OCI-M1 (cell line): ENCODE measurements at regions not wholly inside any gene's neighbourhood (a gene's known extent, or its start where the extent isn't known, plus 50 kb on each side); places are given as distances from the start of the nearest gene placed in this dataset.
A peak's percentile ranks its signal among the peaks of the same experiment; 100 is the strongest.

Experiments used
- DNase-seq: peaks from one replicate; lab custom pipeline; 2025; lab: John Stamatoyannopoulos, UW

DNA sequence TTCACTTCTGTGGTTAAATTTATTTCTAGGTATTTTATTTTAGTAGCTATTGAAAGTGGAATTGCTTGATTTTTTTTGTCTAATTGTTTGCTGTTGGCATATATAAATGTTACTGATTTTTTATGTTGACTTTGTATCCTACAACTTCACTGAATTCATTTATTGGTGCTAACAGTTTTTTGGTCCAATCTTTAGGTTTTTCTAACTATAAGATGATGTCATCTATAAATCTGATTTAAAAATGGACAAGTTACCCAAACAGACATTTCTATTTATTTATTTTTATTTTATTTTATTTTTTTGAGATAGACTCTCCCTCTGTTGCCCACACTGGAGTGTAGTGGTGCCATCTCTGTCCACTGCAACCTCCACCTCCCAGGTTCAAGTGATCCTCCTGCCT lies 162.3 kb downstream of the COX7C start:
- DNase-seq = no peak

DNA sequence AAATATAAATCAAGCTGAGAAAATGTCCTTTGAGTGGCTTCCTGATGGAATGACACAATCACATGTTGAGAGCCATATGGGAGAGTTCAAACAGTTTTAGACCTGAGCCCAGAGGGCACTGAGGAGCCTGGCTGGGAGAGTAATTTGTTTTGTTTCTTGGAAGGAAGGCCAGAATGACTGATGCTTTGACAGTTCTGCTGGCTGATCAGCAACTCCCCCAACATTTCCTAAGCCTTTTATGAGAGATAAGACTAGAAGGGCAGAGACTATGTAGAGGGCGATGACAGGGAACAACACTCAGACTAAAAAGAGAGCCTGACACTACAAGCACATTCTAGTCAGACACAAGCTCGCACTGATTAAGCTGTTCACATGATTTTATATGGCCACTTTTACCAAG lies 169.2 kb downstream of the COX7C start:
- peak; percentile 95 for DNase-seq

DNA sequence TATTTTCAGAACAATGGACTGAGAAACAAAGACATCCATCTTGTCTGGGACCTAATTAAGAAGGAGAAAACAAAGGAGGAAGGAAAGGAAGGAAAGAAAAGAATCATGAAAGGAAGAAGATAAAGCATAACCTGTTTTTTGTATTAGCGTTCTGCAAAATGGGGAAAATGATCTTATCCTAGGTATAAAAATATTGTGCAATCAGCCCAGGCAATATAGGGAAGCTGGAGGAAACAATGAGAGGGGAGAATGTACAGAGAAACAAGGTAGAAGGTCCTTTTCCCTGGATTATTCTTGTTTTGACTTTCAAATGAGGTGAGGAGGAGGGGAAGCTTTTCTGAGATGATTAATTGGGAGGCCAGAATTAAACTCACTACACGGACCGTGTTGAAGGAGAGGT lies 177.9 kb downstream of the COX7C start:
- DNase-seq = no peak

DNA sequence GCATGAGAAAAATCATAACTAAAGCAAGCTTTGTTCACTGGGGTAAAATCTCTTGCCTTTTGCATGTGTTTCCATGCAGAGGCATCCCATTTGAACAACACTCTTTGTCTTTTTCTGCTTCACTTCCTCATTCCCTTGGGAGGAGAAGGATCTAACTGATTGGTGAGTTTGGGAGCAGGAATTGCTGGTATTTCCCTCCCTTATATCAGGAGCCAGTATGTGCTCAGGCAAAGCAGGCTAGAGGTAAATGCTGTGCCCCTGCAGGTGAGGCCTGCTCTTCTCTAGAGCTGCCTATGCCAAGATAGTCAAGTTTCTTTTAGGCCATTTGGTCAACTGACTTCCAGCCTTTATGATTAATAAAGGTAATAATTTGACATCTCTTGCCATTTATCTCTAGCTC lies 179.9 kb downstream of the COX7C start:
- DNase-seq = no peak

DNA sequence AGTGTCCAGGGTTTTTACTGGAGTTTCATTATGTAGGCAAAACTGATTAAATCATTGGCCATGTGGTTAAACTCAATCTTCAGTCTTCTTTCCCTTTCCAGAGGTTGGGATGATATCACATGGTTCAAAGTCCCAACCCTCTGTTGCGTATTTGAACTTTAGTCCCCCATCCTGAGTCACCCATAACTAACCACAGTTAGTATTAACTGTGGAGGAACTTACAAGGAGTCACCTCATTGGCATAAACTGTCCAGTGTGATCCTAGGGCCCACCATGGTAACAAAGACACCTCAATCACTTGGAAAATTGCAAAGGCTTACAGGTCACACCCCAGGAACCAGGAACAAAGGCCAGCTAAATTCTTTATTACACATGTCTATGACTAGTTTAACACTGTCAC lies 188.5 kb downstream of the COX7C start:
- DNase-seq = no peak

DNA sequence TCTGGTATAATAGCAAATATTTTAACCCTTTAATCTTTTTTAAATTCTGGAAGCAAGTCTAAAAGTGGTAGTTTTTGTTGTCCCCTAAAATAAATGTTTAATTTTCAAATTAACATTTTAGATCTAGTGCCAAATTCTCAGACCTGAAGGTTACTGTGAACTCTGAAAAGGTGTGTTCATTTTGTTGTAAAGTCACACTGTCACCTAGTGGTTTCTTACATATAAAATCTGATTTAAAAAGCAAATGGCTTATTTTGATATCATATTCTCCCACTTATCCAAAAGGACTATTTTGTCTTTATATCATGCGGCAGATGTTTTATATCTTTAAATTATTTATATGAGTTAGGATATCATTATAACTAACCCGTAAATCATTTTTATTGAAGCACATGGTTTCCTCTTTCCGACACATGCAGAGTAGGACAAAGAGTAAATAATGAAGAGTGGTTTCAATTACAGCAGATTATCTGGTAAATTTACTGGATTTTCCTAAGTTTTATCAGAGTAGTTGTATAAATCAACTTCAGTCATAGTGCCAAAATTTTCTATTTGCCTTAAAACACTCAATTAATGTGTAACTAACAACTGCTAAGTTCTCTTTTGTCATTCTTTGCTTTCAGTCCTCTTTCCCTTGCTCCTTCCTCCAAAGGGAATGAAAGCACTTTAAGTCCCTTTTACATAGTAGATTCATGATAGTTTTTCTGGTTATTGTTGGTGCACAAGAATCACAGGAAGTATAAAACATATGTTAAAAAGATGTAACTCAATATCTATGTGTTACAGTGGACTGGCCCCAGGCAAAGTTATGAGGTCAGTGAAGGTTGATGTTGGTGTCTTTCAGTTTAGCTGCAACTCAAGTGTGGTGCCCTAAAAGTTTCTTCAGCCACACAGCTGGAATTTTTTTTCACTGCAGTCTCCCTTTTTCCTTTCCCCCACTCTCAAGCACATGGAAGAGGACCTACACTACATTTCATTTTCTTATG lies 189.6 kb downstream of the COX7C start:
- peak; percentile 11 for DNase-seq

DNA sequence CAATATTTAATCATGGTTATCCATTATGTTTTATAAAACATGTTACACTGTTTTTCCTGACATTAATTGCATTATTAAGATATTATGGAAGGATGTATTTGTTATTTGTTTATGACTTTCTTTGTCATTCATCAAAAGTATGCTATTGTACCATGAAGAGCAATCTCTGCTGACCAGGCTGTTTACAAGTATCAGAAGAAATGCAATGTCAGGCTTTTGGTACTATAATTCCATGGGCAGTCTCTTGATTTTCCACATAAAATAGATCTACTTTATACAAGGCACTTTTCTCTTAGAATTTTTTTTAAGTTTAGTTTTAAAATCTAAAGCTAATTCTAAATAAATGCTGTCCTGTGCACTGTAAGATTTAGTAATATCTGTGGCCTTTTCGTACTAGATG lies 196.6 kb downstream of the COX7C start:
- DNase-seq = no peak

DNA sequence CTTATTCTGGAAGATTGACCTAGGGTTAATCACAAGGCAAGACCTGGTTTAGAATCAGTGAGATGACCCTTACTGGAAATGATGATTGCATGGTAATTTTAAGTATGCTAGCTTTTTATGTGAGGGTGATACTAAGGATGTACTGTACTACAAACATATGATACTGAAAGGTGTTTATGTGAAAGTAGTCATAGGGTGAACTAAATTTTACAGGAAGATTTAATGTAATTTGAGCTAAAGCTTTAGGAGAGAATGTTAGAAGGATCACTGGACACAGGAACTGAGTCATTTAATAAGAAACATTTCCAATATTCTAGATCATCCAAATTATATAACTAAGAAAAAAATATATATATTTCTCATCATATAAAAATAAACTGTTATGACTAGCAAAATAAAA lies 197.2 kb downstream of the COX7C start:
- no peak for DNase-seq

DNA sequence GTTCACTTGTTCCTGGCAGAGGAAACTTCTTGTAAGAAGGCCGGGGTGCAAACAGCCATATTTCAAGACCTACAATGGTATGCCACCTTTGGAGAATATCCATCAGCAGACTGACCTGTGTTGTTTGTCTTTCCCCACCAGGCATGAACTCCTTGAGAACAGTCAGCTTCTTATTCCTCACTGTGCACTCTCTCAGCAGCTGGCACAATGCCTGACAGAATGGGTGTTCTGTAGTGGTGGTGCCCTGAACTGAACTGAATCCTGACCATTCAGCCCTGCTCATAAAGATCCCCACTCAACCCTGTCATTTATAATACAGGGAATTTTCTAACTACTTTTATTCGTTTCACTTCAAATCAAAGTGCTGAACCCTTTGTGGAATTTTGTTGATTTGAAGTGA lies 206.9 kb downstream of the COX7C start:
- no peak for DNase-seq

DNA sequence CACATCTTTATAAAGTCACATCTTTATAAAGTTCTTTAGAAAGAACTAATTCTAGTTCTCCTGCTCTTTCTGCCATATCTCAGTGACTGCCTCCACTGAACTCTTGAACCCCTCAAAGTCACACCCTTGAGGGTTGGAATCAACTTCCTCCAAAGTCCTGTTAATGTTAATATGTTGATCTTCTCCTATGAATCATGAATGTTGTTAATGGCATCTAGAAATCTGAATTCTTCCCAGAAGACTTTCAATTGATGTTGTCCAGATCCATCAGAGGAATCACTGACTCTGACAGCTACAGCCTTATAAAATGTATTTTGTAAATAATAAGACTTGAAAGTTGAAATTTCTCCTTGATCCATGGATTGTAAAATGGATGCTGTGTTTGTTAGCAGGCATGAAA lies 213.4 kb downstream of the COX7C start:
- no peak for DNase-seq

DNA sequence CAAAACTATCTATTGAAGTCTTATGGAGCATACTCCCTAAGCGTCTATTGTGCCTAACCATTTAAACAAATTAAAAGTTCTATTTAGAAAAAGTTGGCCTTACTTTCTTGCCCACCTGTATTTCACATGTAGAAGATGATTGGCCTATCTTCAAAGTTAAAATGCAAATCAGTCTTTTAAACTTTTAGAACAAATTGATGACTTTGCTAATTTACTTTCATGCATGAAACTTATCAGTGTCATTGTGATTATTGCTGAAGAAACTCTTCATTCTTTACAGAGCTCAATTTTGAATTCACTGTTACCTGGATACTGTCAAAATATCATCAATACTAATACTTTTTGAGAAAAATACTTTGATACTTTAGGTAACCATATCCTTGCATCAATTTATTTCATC lies 216.1 kb downstream of the COX7C start:
- no peak for DNase-seq

DNA sequence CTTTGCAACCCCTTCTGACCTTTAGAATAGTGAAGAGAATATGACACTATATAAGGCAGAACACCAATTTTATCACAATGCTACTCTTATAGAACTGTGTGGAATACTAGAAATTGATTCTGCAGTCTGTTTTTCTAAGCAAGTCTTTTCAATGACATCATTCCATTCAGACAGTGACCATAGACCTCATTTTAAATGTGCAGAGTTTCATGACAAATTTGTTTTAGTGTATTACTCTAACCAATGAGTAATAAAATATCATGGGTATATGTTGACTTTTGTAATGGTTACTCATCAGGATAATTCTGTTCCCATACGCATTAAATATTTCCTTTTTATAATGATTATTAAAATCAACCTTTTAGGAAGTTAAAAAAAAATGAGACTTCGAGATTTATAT lies 219.9 kb downstream of the COX7C start:
- DNase-seq = no peak

DNA sequence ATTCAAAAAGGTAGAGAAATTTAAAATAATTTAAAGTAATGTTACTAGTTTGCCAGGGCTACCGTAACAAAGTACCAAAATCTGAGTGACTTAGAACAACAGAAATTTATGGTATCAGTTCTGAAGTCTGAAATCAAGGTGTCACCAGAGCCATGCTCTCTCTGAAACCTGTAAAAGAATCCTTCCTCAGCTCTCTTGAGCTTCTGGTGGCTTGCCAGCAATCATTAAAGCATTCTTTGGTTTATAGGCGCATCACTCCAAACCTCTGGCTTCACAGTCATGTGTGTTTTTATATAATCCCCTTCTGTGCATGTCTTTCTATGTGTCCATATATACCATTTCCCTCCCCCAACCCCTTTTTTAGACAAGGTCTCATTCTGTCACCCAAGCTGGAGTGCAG lies 220.3 kb downstream of the COX7C start:
- DNase-seq = no peak

DNA sequence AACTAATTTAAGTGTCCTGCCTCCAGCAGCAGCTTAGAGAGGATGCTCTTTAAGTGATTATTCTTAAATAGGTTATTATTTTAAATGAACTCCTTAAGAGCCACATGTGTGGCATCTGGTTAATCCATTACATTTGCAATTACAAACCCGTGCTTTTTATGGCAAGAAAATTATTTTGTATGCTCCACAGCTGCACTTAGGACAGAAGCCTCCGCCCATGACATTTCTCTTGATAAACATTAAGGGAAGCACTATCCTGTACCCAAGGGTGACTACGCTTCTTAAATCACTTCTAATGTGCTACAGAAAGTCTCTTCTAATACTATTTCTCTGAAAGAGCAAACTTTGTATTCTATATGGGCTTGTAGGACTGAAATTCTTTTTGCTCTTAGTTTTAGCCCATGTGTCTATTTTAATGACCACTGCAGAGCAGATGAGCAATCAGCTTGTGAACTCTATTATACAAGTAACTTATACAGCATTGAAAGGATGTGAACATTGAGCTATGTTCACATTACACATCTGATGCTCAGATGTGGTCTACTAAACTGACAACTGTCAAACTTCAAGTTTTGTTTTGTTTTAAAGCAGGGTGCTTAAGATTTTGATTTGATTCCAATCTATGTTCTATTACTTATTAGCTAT lies 223.4 kb downstream of the COX7C start:
- DNase-seq = no peak

DNA sequence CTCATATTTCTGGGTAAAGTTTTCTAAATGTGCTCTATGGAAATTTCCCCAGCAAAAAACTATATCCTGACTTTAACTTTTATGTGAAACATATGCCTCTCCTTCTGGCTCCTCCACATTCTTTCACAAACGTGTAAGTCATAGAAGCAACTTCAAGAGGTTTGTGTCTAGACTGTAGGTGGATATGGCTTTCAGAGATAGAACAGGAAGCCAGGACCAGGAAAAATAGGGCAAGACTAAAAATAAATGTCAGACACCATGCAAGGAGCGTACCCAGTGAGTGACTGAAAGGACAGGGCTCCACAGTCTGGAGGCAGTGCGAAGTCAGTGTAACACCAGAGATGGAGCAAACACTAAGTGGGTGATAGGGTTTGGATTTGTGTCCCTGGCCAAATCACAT lies 240.7 kb downstream of the COX7C start:
- no peak for DNase-seq

DNA sequence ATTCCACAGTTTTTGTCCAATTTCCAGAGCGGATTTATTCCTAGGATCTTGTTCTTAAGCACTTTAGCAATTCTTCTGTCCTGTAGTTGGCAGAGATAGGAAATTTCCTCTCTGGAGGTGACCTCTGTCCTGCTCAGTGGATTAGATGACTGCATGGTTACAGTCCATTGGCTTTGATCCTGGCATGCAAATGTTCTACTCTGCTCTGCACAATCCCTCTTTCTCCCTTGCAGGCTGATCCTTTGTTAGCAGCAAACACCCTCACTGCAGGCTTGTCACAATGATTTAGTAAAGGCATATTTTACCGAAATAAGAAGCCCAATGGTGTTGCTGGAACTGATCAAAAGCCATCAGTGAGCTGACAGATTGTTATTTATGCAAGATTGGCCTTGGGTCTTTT lies 243.8 kb downstream of the COX7C start:
- DNase-seq = no peak

DNA sequence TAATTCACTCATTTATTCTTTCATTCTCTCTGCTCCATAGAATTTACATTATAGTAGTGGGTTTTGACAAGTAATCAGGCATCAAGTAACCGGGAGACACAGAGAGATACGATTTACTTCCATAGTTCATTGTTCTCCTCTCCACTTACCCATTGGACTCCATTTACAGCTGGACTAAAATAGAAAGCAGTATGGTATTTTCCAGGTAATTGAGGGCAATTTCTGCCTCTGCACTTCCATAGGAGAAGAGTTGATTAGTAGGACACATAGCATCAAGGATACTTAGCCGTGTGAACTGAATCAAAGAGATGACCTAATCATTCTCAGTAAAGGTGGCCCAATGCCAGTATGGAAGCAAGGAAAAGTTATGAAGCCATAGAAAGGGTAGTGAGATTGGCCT lies 244.4 kb downstream of the COX7C start:
- no peak for DNase-seq

DNA sequence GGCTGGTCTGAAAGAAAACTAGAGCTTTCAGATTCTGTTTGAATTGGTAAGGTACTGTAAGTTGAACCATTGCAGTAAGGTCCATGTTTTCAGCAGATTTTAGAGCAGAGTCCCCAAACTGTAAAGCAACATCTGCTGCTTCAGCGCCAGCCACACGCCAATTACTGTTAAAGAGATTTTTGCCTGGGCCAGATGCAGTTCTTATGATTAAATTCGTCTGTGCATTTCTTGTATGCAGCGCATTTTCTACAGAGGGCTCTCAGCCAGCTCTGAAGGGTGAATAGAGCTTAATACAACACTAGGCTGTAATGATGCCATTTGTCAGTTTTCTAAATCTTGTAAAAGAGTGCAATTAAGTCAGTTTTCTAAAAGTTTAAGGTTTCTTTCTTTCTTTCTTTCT lies 246.3 kb downstream of the COX7C start:
- no peak for DNase-seq

DNA sequence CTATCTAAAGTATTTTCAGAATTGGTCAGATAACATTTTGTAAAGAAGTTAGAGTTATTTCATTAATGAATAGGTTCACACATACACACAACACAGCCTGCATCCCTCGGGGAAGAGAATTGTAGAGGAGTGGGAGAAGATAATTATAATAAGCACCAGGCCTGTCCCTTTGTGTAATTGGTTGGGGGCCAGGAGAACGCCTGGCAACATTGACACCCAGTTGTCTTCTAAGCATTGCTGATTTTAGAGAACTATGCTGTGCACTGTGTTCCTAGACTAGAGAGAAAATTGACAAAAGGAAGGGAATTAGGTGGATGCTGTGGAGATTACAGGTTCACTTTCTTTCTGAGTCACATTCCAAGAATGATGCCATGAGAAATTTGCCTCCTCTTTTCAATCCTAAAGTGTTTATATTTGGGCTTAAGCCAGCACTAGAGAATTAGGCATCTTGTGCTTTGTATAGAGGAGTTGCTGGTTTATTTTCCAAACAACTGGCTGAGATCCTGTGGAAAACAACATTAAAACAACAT lies 247.6 kb downstream of the COX7C start:
- no peak for DNase-seq

DNA sequence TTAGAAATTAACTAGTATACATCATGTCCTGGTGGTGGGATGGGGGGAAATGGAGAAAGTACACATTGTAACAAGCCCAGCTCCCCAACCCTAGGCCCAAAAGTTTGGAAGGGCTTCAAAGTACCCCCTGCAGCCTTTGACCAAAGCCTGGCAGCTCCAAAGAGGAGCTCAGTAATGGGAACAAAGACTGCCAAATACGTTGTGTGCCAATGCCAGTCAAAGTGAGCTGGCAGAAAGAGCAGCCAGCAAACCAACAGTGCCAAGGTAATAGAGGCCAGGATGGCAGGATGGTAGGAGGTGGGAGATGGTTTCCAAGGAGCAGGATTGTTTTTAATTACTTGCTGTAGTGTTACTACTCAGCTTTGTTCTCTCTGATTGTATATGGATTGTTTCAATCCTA lies 248.3 kb downstream of the COX7C start:
- DNase-seq = no peak

DNA sequence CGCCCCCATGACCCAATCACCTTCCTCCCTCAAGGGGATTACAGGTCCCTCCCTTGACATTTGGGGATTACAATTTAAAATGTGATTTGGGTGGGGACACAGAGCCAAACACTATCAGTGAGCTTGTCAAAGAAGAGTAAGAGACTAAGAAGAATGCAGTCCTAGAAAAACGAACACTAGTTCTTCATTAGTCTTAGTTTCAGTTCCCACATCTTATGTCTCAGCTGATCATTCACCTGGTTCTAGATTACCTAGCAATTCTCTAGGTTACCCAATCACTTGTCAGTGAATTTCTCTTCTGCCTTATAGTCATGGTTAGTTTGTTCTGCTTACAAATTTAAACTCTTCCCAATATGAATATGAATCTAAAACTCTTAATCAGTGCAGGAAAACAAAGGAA lies 251.5 kb downstream of the COX7C start:
- DNase-seq = no peak

DNA sequence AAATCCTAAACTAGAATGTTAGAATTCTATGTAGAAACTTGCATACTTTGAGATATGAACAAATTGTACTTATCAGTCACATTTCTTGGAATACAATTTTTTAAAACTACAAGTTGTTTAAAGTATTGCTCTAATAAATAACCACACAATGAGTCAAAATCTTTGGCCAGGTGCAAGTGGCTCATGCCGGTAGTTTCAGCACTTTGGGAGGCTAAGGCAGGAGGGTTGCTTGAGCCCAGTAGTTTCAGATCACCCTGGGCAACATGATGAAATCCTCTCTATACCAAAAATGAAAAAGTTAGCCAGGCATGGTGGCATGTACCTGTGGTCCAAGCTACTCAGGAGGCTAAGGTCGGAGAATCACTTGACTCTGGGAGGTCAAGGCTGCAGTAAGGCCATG lies 257.8 kb downstream of the COX7C start:
- no peak for DNase-seq

DNA sequence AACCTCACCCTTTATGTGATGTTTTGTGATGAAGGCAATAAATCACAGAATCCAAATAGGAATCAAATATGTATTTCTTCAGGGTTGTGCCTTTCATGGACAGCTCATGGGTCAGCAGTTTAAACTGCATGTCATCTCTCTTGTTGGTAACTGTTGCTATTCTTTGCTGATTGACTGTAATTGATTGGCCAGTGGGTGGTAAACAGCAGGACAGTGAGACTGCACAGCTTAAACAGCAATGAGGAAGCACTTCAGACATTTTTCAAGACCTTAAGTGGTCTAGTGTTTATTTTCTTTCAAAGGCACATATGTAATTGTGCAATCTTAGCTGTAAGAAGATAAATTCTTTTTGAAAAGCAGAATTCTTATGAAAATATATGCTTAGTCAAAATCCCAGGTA lies 260.5 kb downstream of the COX7C start:
- no peak for DNase-seq
